H1 (cell line): ENCODE measurements at regions not wholly inside any gene's neighbourhood (a gene's known extent, or its start where the extent isn't known, plus 50 kb on each side); places are given as distances from the start of the nearest gene placed in this dataset.

ENCODE experiments used
- EGR1 ChIP-seq: IDR thresholded peaks from 2 replicates; pipeline ENCODE4 v1.6.1; 2011; ENCODE audit warnings: low read depth, low read length, borderline replicate concordance
- EP300 ChIP-seq, 2 experiments: IDR thresholded peaks; 1 replicate in 1 of 2; 2 replicates in 1 of 2; pipeline ENCODE4 v1.6.1; 2011 to 2012; ENCODE audit warnings: low read depth in 2 of 2, low read length in 2 of 2, mild to moderate bottlenecking in 2 of 2, borderline replicate concordance in 1 of 2, inconsistent platforms in 1 of 2, moderate library complexity in 1 of 2
- MAFK ChIP-seq: IDR thresholded peaks from 2 replicates; pipeline ENCODE4 v1.6.1; 2012; ENCODE audit warnings: low read depth, mild to moderate bottlenecking, improper control_type of control experiment, low read length
- NANOG ChIP-seq: IDR thresholded peaks from 2 replicates; pipeline ENCODE4 v1.6.1; 2011; ENCODE audit warnings: low read length, low read depth, mild to moderate bottlenecking, inconsistent platforms; ENCODE audit not compliant: insufficient read depth, poor library complexity, severe bottlenecking
- TF ChIP-seq, protein P1 (sequence below): IDR thresholded peaks from 2 replicates; pipeline ENCODE4 v1.6.1; 2011; ENCODE audit warnings: low read length, improper control_type of control experiment

- no peak for TF ChIP-seq NANOG
- TF ChIP-seq EP300 (IDR thresholded peaks at IDR 0.05; ENCODE audit: borderline replicate concordance in 1 of 2, low read depth in 2 of 2, low read length in 2 of 2), result no peak
- TF ChIP-seq MAFK, result no peak
- TF ChIP-seq, protein P1, sequence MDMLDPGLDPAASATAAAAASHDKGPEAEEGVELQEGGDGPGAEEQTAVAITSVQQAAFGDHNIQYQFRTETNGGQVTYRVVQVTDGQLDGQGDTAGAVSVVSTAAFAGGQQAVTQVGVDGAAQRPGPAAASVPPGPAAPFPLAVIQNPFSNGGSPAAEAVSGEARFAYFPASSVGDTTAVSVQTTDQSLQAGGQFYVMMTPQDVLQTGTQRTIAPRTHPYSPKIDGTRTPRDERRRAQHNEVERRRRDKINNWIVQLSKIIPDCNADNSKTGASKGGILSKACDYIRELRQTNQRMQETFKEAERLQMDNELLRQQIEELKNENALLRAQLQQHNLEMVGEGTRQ, result no peak
- no peak for TF ChIP-seq EGR1
Observed at GRCh38 chr1:102498929-102499328, 502.2 kb upstream of the OLFM3 start (continued).
